Lower leg skin (tissue), 4 donors: ENCODE measurements at regions not wholly inside any gene's neighbourhood (a gene's known extent, or its start where the extent isn't known, plus 50 kb on each side); places are given as distances from the start of the nearest gene placed in this dataset.

ENCODE experiments used
- DNase-seq, 2 donors: peaks; one replicate each; pipeline ENCODE4 v3.0.0-alpha.2; 2019; ENCODE audit warnings: low spot score in 2 of 2
- H3K4me3 ChIP-seq: fragments of 200-600 bp; sonication (generic); 2 replicates; pipeline ENCODE4 v1.5.1; 2017; ENCODE audit warnings: mild to moderate bottlenecking, low read depth; ENCODE audit not compliant: poor library complexity, severe bottlenecking
- POLR2A ChIP-seq, 2 donors: fragments of 450-650 bp; IDR thresholded peaks; one replicate each; pipeline ENCODE4 v1.6.1; 2016 to 2017; ENCODE audit warnings: antibody characterized with exemption in 2 of 2, mild to moderate bottlenecking in 1 of 2, moderate library complexity in 1 of 2
- WGBS, 2 donors: methylation state at CpG; one replicate each; pipeline ENCODE4 v1.1.5; 2018; 5-methylcytosine and 5-hydroxymethylcytosine counted together
- intact Hi-C: fragments of 100-400 bp; cut with DNase I; formaldehyde crosslinking; loops from one replicate; pipeline ENCODE4 v1.15.0; 2023; ENCODE audit warnings: low total_unique reads
- TF ChIP-seq, protein P1 (sequence below), 3 donors: fragments of 450-650 bp; IDR thresholded peaks; one replicate each; pipeline ENCODE4 v1.5.1; 2016; ENCODE audit warnings: antibody characterized with exemption in 3 of 3, mild to moderate bottlenecking in 3 of 3, moderate library complexity in 2 of 3

DNA sequence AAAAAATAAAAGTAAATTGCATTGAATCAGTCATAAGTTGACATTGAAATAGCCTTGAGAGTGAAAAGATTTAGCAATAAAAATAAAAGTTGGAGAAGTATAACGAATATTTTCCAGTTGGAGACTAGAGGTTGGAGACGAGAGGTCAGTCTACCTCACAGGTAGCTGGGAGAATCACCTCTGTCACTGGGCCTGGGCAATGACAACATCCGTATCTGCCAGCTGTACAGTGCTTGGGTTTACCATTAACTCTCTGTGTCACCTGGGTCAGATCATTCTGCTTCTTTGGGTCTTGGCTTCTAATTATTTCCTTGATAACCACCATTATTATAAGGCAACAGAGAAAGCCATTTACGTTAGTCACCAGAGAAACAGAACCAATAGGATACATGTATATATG is 62.0 kb upstream of the STEAP4 start:
- WGBS, 2 donors = 88 to 91% methylated on average over 4 of the region's 4 CpGs
- no peak for TF ChIP-seq POLR2A (IDR thresholded peaks at IDR 0.05)
- TF ChIP-seq, protein P1, sequence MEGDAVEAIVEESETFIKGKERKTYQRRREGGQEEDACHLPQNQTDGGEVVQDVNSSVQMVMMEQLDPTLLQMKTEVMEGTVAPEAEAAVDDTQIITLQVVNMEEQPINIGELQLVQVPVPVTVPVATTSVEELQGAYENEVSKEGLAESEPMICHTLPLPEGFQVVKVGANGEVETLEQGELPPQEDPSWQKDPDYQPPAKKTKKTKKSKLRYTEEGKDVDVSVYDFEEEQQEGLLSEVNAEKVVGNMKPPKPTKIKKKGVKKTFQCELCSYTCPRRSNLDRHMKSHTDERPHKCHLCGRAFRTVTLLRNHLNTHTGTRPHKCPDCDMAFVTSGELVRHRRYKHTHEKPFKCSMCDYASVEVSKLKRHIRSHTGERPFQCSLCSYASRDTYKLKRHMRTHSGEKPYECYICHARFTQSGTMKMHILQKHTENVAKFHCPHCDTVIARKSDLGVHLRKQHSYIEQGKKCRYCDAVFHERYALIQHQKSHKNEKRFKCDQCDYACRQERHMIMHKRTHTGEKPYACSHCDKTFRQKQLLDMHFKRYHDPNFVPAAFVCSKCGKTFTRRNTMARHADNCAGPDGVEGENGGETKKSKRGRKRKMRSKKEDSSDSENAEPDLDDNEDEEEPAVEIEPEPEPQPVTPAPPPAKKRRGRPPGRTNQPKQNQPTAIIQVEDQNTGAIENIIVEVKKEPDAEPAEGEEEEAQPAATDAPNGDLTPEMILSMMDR (IDR thresholded peaks at IDR 0.05) = no peak
- no peak for DNase-seq
- no peak overlapping the region for H3K4me3 ChIP-seq
- intact Hi-C loops = no loop called here

DNA sequence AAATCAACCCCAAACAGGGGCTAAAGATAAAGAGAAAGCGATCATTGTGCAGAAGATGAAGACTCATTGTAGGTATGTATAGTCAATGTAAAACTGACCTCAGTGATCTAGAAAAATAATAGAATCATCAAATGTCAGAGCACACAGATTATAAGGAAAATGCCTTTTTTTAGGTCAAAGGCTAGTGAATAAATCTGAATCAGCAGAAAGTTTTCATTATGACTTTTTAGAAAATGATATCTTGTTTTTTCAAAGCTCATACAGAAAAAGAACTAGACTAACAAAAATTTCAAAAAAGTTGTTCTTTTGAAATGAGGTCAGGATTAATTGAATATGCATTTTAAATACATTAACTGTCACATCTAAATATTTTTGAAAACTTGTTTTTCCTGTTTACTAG is 60.2 kb upstream of the STEAP4 start:
- WGBS, 2 donors = 83 to 93% methylated on average over 1 of the region's 1 CpG
- intact Hi-C loops = no loop called here
- TF ChIP-seq POLR2A (IDR thresholded peaks at IDR 0.05) = no peak
- no peak for DNase-seq
- H3K4me3 ChIP-seq = no peak overlapping the region

DNA sequence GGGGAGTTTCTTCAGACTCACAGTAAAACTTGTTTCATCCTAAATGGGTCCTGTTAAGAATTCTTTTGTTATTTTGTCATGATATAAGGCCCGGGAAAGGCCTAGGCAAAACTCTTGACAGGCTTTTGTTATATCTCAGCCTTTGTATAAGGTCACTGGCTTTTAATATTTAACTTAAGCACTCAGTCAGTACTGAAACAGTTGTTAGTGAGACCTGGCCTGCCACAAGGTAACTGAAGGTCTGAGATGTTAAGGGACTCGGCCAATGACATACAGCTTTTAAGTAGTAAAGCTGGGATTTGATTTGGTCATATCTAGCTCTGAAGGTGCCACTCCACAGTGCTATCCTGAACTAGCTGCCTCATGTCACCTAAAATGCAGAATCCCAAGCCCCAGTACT is 57.2 kb upstream of the STEAP4 start:
- 90 to 91% methylated on average over 2 of the region's 2 CpGs for WGBS, 2 donors
- TF ChIP-seq POLR2A (IDR thresholded peaks at IDR 0.05) = no peak
- TF ChIP-seq, protein P1 (IDR thresholded peaks at IDR 0.05) = no peak
- no peak overlapping the region for H3K4me3 ChIP-seq
- intact Hi-C loops = no loop called here
- DNase-seq = no peak

DNA sequence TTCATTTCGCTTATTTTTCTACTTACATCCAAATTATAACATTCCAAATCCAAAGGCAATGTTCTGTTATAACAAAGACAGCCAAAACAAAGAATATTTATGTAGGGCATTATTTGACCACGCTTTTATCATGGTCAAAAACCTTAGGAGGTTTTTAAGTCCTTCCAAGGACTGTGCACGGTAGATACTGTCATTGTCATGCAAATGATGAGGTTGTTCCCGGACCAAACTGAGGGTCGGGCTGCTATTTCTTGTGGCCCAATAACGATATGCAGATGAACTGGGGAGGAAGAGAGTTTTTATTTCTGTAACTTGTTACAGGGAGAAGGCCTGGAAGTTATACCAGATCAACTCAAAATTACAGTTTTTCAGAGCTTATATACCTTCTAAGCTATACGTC is 56.6 kb upstream of the STEAP4 start:
- no peak overlapping the region for H3K4me3 ChIP-seq
- intact Hi-C loops = no loop called here
- no peak for DNase-seq
- 87 to 89% methylated on average over 7 of the region's 7 CpGs for WGBS, 2 donors
- no peak for TF ChIP-seq POLR2A (IDR thresholded peaks at IDR 0.05)
- TF ChIP-seq, protein P1 (IDR thresholded peaks at IDR 0.05) = no peak

DNA sequence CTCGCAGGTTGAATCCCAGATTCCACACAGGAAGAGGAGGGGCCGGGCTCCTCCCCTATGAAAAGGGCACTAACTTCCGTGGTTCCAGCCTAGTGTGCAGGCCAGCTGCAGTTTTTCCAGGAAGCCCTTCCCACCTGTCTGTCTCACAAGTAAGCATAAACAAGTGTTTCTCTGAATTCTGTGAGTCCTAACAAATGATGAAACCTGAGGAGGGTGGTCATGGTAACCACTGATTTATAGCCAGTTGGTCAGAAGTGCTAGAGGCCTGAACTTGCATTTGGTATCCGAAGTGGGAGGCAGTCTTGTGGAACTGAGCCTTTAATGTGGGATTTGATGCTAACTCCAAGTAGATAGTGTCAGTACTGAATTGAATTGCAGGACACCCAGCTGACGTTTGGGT is 54.7 kb upstream of the STEAP4 start:
- WGBS, 2 donors = 69 to 76% methylated on average over 5 of the region's 5 CpGs
- no peak overlapping the region for H3K4me3 ChIP-seq
- no peak for DNase-seq
- intact Hi-C loops = no loop called here
- TF ChIP-seq POLR2A (IDR thresholded peaks at IDR 0.05) = no peak
- TF ChIP-seq, protein P1 (IDR thresholded peaks at IDR 0.05) = no peak

DNA sequence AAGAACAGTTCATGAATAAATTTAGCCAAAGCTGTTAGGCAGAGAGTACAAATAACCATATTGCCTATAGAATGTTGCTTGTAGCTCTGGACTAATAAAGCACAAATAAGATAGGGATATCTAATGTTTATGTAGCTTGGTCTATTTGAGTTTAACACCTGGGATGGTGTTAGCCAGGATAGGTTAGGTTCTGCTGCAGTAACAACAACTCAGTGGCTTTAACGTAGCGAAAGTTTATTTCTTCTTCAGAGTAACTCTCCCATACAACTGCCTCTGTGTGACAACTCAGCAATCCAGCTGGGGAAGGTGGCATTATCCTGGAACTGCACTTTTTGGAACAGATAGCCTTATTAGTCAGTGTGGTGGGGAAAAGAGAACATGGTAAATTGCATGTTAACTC is 52.2 kb upstream of the STEAP4 start:
- no peak overlapping the region for H3K4me3 ChIP-seq
- DNase-seq = no peak
- intact Hi-C loops = loop anchor here (5.0 kb wide), 1 partner anchor 117 kb away; no protein-coding TSS in a partner anchor
- no peak for TF ChIP-seq POLR2A (IDR thresholded peaks at IDR 0.05)
- TF ChIP-seq, protein P1 (IDR thresholded peaks at IDR 0.05) = no peak
- WGBS, 2 donors = 96 to 97% methylated on average over 2 of the region's 2 CpGs
